Stimulated activated CD4-positive, alpha-beta T cell treated with anti-CD3 and anti-CD28 coated beads, Interleukin-12 subunit alpha, Interleukin-12 subunit beta, amount 100 ng/mL, for 48 hours (primary cell): ENCODE measurements at regions not wholly inside any gene's neighbourhood (a gene's known extent, or its start where the extent isn't known, plus 50 kb on each side); places are given as distances from the start of the nearest gene placed in this dataset.
A peak's percentile ranks its signal among the peaks of the same experiment; 100 is the strongest.

Source experiments
- DNase-seq, 3 donors: peaks; one replicate each; pipeline ENCODE4 v3.0.0-alpha.2; 2020; ENCODE audit warnings: low read depth in 2 of 3, low spot score in 1 of 3

DNA sequence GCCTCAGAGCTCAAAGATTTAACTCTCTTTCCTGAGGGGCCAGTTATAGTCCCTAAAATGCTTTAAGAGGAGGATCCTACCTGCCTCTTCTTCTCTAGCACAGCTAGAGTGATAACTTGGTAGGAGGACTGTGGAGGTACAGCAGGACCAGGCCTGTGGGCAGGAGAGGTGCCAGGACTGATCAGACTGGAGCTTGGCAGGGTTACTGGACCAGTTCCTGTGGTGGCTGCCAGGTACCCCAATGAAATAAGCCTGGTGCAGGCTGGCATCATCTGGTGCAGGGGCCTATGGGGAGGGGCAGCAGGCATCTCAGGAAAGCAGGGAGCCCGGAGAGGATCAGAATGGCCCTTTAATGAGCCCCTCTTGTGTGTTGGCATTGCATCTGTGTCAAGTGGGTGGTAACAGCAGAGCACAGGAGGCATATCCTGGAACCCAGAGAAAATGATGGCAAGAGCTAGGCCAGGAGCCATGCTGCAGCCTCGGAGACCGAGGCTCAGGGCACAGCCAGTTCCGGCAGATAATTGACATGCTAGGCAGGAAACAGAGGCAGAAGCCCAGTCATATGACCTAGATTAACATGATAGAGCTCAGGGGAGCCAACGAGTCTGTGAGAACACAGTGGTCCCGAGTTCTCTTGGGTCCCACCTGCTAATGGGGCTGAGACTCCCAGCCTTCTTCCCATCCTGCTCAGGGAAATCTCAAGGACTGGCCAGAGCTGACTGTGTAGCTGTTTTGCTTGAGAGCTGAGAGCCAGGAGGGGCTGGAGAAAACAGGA lies 187.5 kb upstream of the ZBED5 start:
- no peak for DNase-seq

DNA sequence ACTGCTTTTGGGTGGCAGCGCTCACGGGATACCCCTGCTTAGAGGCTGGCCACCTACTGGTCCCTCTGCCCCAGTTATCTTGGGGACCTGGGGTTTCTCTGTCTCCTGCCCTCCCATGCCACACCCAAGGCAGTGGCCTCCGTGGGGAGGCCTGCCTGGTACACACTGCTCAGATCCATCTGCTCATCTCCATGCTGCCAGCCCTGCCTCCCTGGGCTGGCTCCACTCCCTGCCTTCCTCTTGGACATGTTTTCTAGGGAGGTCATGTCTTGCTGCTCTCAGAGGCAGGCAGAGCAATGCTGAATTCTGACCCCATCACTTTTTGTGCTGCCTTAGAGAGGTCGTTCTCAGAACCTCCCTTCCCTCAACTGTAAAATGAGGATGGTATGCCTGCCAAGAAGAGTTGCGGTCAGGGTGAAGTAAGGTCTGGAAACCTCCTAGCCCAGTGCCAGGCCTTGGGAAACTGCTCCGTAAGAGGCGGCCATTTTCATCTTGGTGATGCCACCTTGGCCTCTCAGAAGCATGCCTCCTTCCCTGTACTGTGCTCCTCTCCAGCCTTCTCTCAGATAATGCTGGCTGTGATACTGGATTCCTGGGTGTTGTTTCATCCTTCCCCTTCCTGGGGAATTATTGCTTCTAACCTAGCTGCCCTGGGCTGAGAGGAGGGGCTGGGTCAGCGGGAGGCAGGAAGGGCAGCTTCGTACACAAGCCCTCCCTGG lies 186.4 kb upstream of the ZBED5 start:
- no peak for DNase-seq

DNA sequence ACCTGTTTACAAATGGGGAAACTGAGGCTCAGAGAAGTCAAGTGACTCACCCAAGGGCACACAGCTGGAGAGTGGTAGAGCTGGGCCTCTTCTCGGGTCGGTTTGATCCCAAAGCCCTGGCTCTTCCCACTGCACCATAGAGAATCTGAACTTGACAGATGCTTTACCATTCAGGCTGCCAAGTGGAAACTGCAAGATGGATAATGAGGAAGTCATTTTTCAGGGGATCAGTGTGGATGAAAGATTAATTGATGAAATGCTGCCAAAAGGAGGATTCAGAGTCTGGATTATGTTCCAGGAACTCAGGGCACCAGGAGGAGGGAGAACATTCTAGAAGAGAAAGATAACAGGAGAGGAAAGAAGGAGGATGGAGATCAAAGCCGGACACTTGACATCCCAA lies 185.9 kb upstream of the ZBED5 start:
- DNase-seq, result no peak

DNA sequence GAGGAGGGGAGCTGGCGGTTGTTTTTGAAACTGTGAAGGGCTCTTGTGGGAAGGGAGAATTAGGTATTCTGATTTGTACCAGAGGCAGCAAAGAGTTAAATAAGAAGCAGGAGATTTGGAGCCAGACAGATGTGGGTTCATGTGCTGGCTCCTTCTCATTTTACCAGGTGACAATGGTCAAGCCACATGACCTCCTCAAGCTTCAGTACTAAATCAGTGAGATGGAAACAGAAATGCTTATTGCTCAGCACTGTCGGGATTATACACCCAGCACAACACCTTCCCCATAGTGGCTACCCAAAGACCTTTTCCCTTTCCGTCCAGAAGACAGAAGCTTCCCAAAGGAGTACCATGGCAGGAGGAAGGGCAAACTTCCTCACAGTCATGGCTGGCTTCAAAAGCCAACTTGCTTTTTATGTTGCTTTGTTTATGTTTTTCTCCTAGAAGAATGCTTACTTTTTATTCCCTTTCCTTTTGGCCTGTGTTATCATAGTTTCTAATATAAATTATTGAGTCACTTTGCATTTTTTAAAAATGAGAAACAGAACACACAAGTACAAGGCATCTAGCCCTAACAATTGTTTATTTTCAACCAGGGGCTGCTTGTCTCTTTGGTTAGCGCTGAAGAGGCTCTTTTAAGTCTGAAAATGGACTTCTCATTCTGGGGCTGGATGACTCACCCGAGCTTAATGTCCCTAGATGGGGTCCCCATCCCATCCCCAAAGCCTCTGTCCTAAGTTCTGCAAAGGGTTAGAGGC lies 181.5 kb upstream of the ZBED5 start:
- no peak for DNase-seq

DNA sequence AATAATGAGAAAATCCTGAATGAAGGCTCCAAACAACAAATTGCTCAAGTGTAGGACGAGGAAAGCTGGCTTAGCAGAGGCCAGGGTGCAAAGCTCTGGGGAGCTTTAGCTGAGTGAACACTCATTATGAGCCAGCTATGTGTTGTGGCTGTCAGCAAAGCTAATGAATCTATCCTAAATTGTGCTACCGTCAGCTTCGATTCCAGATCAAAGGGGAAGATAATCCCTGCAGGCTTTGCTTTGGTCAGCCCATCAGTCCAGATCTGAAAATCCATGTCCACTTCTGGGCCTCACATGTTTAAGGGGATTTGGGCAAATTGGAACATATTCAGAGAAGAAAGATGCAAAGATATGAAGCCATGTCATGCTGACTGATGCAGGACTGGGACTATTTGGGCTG lies 180.9 kb upstream of the ZBED5 start:
- DNase-seq, result no peak

DNA sequence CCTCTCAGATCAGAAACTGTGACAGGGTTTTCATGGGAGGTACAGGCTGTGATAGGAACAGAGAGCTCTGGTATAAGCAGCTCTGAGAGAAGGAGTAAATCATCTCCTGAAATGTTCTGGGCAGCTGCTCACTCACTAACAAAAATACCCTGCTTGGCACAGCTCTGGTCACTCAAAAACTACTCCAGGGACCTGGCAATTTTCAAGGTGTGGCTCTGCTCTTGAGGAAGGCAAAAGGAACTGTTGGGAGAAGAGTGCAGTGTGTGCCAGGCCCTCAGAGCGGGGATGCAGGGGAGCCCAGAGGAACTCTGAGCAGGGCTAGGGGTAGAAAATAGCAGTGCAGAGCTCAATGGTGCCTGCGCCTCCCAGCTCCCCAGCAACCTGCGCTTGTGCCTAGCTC lies 180.5 kb upstream of the ZBED5 start:
- DNase-seq, result no peak

DNA sequence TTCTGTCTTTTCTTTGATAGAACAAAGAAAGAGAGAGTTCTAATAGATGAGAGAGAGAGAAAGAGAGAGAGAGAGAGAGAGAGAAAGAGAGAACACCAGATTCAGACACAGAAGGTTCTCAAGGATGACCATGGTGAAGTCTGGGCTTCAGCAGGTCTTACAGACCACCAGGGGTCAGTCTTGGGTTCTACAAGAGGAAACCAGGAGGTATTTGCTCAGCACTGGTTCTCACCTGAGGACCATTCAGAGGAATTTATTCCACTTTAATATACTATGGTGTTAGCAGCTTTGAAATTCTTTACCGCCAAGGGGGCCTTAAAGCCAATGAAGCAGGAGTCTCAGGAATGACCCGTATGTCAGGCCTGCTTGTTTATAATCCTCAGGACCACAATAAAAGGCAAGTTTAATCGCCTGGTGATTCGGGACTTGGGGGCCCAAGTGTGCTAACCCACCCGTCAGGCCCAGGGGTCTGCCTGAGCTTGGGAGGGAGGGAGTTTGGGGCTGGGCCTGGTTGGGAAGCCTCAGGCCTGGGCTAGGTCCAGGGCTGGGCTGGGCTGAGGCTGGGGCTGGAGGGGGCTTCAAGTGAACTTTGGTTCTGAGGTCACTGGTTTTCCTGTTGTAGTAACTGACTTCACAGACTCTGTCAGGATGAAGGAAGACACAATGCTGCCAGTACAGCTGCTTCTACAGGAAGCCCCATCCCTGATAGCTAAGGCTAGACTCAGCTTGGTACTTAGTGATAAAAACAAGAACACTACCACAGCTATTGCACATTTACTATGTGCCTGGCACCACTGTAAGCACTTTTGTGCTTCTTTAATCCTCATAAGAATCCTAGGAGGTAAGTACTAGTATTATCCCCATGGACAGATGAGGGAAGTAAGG lies 179.2 kb upstream of the ZBED5 start:
- DNase-seq, result peak in 1 of 3 donors; percentile 27

DNA sequence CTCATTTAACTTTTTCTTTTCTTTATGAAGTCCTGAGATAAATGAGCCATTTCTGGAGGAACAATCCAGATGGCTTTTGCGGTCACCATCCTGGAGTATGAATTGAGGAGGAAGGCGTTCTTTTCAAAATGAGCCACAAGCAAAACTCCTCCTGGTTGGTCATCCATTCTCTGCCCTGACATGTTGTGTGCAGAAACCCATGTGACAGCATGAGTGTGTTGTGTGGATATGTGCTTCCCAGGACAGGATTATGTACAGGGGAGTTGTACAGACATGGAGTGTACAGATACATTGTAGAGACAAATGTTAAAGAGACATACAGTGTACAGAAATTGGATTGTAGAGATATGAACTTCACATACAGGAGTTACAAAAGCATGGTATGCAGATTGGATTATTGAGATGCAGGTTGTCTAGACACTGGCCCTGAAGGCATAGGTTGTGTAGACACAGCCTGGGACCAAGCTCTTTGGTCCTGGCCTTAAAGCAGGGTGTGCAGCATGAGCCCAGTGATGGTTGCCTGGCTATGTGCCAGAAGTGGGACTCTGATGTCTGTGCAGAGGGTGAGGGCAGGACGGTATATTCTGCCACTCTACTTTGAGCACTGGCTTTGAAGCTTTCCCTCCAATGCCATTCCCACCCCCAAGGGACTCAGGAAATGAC lies 178.5 kb upstream of the ZBED5 start:
- DNase-seq, result no peak

DNA sequence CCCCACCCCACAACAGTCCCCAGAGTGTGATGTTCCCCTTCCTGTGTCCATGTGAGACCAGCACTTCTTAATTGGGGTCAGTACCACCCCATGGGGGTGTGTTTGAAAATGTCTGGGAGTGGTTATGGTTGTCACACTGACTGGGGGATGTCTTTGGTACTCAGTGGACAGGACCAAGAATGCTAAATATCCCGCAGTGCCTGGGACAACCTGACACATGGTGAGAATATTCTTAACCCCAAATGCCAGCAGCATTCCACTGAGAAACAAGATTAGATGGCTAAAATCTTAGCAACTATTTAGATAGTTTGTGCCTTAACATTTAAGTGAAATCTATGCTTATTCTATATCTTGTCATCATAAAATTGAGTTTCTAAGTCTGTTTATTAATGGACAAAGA lies 177.5 kb upstream of the ZBED5 start:
- no peak for DNase-seq

DNA sequence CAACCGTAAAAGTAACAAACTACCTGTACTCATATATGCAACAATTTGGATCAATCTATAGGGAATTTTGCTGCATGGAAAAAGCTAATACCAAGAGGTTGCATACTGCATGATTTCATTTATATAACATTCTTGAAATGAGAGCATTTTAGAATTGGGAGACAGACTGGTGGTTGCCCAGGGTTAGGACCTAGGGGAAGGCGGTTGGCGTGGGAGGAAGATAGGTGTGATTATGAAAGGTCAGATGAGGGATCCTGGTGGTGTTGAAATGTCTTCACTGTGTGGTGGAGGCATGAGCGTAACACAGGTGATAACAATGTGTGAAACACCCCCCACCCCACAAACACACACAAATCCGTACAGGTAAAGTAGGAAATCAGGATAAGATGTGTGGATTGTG lies 176.6 kb upstream of the ZBED5 start:
- DNase-seq, result no peak

DNA sequence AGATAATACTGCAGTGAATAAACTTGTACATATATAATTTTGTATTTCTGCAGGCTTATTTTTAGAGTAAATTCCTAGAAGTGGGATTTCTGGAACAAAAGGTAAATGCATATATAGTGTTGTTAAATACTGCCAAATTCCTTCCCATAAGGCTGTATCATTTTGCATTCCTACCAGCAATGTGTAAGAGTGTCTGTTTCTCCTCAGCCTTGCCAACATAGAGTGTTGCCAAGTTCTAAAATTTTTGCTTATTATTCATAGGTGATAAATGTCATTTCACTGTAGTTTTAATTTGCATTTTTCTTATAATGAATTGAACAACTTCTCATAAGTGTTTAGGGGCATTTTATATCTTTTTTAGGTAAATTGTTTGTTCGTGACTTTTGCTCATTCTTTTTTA lies 174.2 kb upstream of the ZBED5 start:
- DNase-seq, result no peak

DNA sequence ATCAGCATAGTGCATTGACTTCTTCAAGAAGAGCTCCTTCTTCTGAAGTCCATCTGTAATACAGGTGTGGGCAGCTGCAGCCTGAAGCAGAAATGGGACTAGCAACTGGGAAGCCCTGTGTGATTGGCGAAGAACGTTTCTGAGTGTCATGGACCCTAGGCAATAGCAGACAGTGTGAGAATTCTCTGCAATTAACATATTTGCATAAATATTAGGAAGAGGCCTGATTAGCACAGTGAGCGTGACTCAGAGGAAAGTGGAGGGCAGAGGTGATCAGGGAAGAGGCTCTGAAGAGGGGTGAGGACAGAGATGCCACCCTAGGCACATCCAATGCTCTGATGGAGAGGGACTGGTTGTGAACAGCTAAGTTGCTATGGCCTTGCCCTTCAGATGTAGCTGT lies 171.2 kb upstream of the ZBED5 start:
- no peak for DNase-seq

DNA sequence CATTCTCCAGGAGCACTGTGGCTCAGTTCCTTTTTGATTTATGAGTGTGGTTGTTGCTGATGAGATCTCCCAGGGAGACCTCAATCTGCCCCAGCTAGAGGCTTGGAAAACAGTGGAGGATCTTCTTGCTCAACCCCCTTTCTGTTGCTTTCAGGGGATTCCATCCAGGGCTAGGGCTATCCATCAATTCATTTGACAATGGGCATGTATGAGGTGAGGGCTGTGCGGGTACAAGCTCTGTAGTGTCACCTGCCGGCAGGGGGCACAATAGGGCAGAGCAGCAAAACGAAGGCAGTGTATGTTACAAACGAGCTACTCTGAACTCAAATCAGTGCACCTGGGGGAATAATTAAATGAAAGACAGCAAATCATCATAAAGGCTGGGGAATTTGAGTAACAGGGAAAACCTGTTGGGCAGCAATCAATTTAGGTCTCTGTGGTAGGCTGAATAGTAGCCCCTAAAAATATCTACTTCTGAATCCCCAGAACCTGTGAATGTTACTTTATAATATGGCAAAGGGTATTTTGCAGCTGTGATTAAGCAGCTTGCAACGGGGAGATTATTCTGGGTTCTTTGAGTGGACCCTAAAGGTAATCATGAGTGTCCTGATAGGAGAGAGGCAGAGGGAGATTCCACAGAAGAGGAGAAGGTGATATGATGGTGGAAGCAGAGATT lies 170.3 kb upstream of the ZBED5 start:
- peak; percentile 54 to 69 (median 62) for DNase-seq

DNA sequence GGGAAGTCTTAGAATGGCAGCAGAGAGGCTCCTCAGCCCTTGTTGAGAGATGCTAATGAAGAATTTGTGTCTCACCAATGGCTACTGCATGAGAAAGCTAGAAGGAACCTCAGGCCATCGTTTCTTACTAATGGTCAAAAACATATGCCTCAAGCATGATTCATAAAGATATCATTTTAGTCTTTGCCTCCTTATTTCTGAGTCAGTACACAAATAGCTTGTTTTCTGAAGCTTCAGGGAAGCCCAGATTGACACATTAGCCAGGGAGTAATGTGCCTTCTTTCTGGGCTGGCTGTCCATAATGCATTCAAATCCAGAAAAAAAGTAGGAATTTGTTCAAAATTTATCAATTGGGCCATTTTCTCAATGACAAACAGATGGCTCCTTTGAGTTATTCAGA lies 169.4 kb upstream of the ZBED5 start:
- no peak for DNase-seq

DNA sequence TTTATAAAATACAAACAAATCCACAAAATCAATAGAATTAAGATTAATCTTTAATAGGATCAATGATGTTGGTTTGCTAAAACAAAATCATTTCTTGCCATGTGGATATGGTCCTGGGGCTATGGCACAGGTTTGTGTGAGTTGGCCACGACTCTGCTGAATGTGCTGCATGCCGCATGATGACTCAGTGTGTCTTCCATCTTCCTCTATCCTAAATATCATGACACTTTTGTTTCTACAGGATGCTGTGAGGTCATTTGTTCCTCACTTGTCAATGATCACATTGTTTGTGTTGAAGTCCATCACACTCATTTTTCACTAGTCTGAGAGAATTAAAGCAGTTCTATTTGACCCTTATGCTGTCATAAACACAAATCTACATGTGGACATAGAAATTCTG lies 167.2 kb upstream of the ZBED5 start:
- no peak for DNase-seq

DNA sequence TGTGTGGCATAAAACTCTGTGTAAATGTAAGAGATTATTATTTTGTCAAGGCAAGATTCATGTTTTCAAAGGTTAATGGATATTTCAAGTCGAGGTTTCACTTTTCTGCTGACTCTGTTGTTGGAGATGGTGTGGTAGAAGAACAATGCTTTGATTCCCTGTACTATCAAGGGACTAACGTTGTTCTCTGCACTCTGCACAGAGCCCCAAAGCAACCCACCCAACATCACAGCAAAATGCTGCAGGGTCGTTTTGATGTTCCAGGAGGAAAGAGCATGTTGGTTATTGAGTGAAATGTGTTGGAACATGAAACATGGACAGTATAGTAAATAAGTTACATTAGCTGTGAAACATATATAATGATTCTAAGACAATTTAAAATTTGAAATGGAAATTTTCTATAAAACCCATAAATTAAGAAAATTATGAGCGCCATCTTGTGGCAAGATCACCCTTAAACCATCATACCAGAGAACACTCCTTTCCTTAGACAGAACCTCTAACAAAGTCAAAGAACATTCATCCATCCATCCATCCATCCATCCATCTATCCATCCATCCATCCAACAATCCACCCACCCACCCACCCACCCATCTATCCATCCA lies 164.4 kb upstream of the ZBED5 start:
- peak in 1 of 3 donors; percentile 16 for DNase-seq

DNA sequence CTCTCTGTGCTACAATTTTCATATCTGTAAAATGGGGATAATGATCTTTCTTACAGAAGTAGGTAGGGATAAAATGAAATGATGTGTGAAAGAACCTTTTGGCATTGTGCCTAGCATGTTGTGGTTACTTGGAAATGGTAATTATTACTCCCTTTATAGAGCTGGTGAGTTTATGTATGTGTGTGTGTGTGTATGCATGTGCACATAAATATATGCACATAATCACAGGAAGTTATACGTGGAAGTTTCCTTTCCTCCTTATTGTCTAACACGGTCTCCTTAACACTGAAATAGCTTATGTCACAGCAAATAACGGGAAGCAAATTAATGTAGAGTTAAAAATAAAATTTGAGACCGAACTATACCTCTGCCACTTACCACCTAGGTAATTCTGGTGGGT lies 163.7 kb upstream of the ZBED5 start:
- DNase-seq, result no peak

DNA sequence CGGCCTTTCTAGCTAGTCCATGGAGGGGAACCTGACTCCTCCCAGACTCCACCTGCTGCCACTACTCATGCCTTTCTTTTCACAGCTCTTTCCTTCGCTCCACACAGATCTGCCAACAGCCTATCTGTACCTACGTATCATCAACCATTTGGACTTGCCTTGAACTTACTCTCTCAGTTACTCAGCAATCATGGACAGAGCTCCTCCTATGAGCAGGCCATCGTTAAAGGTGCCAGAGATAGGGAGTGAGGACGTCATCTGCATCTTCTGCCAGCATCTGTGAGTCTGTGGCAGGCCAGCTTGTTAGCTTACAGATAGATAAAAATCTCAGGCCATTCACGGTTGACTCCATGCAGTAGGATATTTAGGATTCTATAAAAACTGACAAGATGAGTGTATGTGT lies 162.9 kb upstream of the ZBED5 start:
- DNase-seq, result no peak

DNA sequence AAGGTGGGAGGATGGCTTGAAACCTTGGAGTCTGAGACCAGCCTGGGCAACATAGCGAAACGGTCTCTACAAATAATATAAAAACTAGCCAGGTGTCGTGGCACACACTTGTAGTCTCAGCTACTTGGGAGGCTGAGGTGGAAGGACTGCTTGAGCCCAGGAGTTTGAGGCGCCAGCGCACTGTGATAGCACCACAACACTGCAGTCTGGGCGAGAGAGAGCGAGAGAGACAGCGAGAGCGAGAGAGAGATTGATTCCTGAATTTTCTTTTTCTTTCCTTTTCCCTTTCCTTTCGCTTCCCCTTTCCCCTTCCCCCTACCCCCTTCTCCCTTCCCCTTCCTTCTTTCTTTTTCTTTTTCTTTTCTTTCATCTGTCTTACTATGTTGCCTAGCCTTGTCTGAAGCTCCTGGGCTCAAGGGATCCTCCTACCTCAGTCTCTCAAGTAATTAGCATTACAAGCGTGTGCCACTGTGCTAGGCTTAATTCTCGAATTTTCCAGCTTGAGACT lies 162.4 kb upstream of the ZBED5 start:
- DNase-seq, result no peak
